ENCODE measurements at regions not wholly inside any gene's neighbourhood (a gene's known extent, or its start where the extent isn't known, plus 50 kb on each side); places are given as distances from the start of the nearest gene placed in this dataset.
A peak's percentile ranks its signal among the peaks of the same experiment; 100 is the strongest.
"Not testable (repeated sequence)": the region's sequence is repeated elsewhere in the genome, so short reads cannot be mapped to it uniquely, and the experiment has no call there.

- DNase-seq (ENCODE audit: low read depth): no peak
Observed at GRCh38 chr16:85441189-85441889, 171.8 kb upstream of the GSE1 start.

GRCh38 chr16:85441890-85442670 is 171.0 kb upstream of the GSE1 start:
- DNase-seq (ENCODE audit: low read depth): no peak

- DNase-seq (ENCODE audit: low read depth): no peak
Observed at GRCh38 chr16:85443116-85443515, 170.0 kb upstream of the GSE1 start.

DNA sequence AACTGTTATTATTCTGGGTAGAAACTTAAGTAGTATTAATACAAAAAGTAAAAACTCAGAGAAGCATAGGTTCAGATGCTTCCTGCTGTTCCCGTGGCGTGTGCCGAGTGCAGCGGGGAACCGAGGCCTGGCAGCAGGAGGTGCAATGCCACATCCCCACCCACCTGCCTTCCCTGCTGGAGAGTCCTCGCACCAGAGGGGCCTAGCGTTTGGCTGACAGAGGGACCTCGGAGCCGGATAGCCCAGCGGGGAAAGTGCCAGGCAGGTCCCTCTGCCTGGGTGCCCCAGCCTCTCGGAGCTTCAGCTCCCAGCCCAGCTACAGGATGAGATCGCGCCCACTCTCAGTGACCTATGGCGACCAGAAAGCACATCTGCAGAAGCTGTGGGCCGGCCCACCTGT is 169.6 kb upstream of the GSE1 start:
- no peak for DNase-seq (ENCODE audit: low read depth)

GRCh38 chr16:85445064-85445778 is 167.9 kb upstream of the GSE1 start:
- no peak for DNase-seq (ENCODE audit: low read depth)

GRCh38 chr16:85445779-85446222 is 167.3 kb upstream of the GSE1 start:
- peak; percentile 28 for DNase-seq (ENCODE audit: low read depth)

- DNase-seq (ENCODE audit: low read depth): no peak
Observed at GRCh38 chr16:85446951-85447692, 166.0 kb upstream of the GSE1 start.

- DNase-seq (ENCODE audit: low read depth): no peak
Observed at GRCh38 chr16:85447693-85448313, 165.3 kb upstream of the GSE1 start.

GRCh38 chr16:85448557-85449190 is 164.4 kb upstream of the GSE1 start:
- no peak for DNase-seq (ENCODE audit: low read depth)

GRCh38 chr16:85449191-85449884 is 163.8 kb upstream of the GSE1 start:
- no peak for DNase-seq (ENCODE audit: low read depth)

- DNase-seq (ENCODE audit: low read depth): no peak
Observed at GRCh38 chr16:85449885-85450245, 163.3 kb upstream of the GSE1 start.

- DNase-seq (ENCODE audit: low read depth): not testable (repeated sequence)
Observed at GRCh38 chr16:85451142-85451541, 162.0 kb upstream of the GSE1 start.

DNA sequence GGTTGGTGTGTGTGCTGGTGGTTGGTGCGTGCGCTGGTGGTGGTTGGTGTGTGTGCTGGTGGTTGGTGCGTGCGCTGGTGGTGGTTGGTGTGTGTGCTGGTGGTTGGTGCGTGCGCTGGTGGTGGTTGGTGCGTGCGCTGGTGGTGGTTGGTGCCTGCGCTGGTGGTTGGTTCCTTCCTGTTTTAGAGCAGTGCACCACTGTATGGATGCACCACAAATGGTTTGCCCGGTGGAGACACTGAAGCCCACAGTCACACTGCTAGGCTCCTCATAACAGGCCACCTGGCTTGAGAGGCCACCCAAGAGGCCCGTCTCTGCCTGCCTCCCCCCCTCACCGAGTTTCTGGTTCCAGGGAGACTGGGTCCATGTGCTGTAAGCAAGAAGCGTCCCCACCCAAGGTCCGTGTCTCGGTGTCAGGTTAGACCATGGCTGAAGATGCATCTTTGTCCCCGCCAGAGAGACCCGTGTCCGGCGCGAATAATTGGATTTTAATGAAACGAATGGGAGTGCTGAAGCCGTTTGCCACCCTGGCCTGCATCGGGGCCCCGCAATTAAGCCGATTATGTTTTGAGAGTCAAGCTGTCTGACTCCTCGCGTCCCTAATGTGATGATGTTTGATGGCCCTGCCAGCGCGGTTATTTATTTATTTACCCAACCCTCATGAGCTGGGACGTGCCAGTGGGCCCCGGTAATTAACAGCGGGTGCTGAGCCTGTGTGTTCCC is 161.3 kb upstream of the GSE1 start:
- DNase-seq (ENCODE audit: low read depth): no peak

DNA sequence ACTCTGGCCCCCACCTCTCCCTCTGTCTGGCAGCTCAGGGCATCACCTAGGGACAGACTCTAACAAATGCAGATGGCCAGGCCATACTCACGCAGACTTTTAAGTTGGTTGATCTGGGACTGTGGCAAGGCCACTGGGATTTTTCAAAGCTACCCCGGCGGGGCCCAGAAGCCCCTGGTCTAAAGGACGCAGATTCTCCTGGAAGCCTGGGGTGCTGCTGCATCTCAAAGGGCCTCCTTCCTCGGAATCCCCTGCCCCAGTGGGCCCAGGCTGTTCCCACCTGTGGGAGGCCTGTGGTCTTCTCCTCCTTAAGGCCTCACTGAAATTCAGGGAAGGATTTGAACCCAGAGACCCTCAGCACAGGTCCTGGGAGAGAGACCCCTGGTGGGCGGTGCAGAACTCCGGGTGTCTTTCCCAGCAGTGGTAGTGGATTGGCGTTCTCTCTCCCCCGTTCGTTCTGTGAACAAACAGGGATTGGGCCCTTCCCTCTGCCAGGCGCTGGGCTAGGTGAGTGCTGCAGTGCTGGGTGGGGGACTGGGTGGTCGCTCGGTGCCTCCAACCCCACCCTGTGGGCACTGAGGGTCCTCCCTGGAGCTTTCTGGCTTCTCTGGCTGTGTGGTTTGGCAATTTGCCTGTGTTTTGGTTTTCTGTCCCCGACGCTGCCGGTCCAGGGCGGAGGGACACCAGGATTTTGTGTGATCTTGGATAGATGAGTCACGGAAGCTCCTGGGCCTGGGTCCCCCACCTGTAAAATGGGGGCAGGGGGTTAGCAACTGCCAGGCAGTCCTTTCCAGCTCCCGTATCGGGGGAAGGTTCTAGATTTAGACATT is 160.5 kb upstream of the GSE1 start:
- DNase-seq (ENCODE audit: low read depth): no peak

GRCh38 chr16:85453194-85453678 is 159.9 kb upstream of the GSE1 start:
- no peak for DNase-seq (ENCODE audit: low read depth)

- no peak for DNase-seq (ENCODE audit: low read depth)
Observed at GRCh38 chr16:85453703-85454102, 159.4 kb upstream of the GSE1 start.

GRCh38 chr16:85454171-85454872 is 158.8 kb upstream of the GSE1 start:
- no peak for DNase-seq (ENCODE audit: low read depth)

DNA sequence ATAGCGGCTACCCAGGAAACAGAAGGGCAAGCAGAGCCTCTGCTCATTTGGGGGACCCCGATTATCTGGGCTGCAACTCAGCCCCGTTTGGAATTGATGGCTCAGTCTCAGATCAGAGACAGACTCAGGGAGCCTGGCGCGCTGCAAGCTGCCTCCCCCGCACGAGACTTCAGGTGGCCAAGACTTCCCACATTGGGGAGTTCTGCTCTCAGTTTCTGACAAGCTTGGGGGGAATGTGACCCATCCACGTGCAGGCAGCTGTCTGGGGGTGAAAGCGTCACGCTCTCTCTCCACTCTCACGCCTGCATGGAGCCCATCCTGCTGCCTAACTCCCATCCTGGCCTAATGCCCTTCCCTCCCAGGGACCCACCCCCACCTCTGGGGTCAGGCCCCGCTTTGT is 157.6 kb upstream of the GSE1 start:
- no peak for DNase-seq (ENCODE audit: low read depth)

All from fibroblast of gingiva (primary cell).